Heart left ventricle (tissue), 16 donors: ENCODE measurements at regions not wholly inside any gene's neighbourhood (a gene's known extent, or its start where the extent isn't known, plus 50 kb on each side); places are given as distances from the start of the nearest gene placed in this dataset.

Source experiments
- ATAC-seq, 4 donors: fragments of 200-7000 bp; cut with Tn5 transposase; one replicate each; pipeline ENCODE4 v1.9.1; 2020 to 2022; ENCODE audit warnings: moderate library complexity in 4 of 4, mild to moderate bottlenecking in 3 of 4, moderate number of reproducible peaks in 1 of 4
- DNase-seq, 5 donors: peaks; one replicate each; pipeline ENCODE4 v3.0.0-alpha.2; 2020
- H3K27ac ChIP-seq, 12 donors: fragments of 200-600 bp; sonication (generic) in 4 of 12; one replicate each; pipeline versions ENCODE4 v1.5.0 to v1.8.0; 2016 to 2022; ENCODE audit warnings: mild to moderate bottlenecking in 2 of 12
- H3K27me3 ChIP-seq, 9 donors: fragments of 200-600 bp; sonication (generic) in 2 of 9; one replicate each; pipeline versions ENCODE4 v1.5.1 to v1.8.0; 2016 to 2022; ENCODE audit warnings: mild to moderate bottlenecking in 3 of 9
- H3K36me3 ChIP-seq, 9 donors: fragments of 200-600 bp; sonication (generic) in 2 of 9; one replicate each; pipeline versions ENCODE4 v1.5.0 to v1.8.0; 2018 to 2022; ENCODE audit warnings: mild to moderate bottlenecking in 2 of 9
- H3K4me1 ChIP-seq, 12 donors: fragments of 200-600 bp; sonication (generic) in 4 of 12; one replicate each; pipeline versions ENCODE4 v1.5.0 to v1.8.0; 2016 to 2022; ENCODE audit warnings: mild to moderate bottlenecking in 3 of 12
- H3K4me3 ChIP-seq, 12 donors: fragments of 200-600 bp; sonication (generic) in 4 of 12; one replicate each; pipeline versions ENCODE4 v1.5.0 to v1.8.0; 2017 to 2022; ENCODE audit warnings: mild to moderate bottlenecking in 9 of 12, moderate library complexity in 4 of 12
- H3K9me3 ChIP-seq, 12 donors: fragments of 200-600 bp; sonication (generic) in 4 of 12; one replicate each; pipeline versions ENCODE4 v1.5.0 to v1.8.0; 2016 to 2022; ENCODE audit warnings: mild to moderate bottlenecking in 1 of 12
- POLR2A ChIP-seq, 2 donors: fragments of 450-650 bp; IDR thresholded peaks; one replicate each; pipeline ENCODE4 v1.6.1; 2017; ENCODE audit warnings: antibody characterized with exemption in 2 of 2, mild to moderate bottlenecking in 2 of 2, moderate library complexity in 2 of 2
- WGBS, 4 donors: extraction: QIAGEN DNeasy Blood & Tissue Kit in 2 of 4; methylation state at CpG; one replicate each; pipeline versions ENCODE4 v1.1.5 to v1.1.7; 2013 to 2018; 5-methylcytosine and 5-hydroxymethylcytosine counted together
- intact Hi-C, 10 donors: fragments of 100-400 bp; cut with DNase I; formaldehyde crosslinking; loops; one replicate each; pipeline versions ENCODE4 v1.11.1 to v1.14.2; 2022
- TF ChIP-seq, protein P1 (sequence below), 12 donors: fragments of 200-600 bp; sonication (generic) in 4 of 12; IDR thresholded peaks; one replicate each; pipeline versions ENCODE4 v1.5.0 to v1.8.0; 2018 to 2022; ENCODE audit warnings: antibody characterized with exemption in 12 of 12, mild to moderate bottlenecking in 5 of 12
- donor health status: ischemic (EF 13 %, LVEDD 7.1; RV severe dilation, severe dysfunction).
- donor health status: healthy with polysubstance abuse.
- donor health status: DM: no; HTN: yes; CAD: no.
- donor health status: DM: no; HTN: no; CAD: no.
- donor health status: ischemic (EF 25% LVEDD 6.9; RV normal size, moderate dysfunction).
- donor health status: ischemic (EF 25% LVEDD 5.7; RV mildly dilated, moderate dysfunction).
- donor health status: healthy.
- donor health status: DM: yes; HTN: yes; CAD: no.
- donor health status: ischemic (EF 35%, LVEDD 5.7; RV mildly dilated, moderate dysfunction).
- donor health status: nonischemic (EF 11% LVEDD 7.7; RV severe dilation, severe dysfunction).
- donor health status: DM: yes; HTN: yes; CAD: no.
- donor health status: PGD.
- donor health status: ischemic (EF 29% LVEDD 5.4; RV normal size, mild dysfunction).
- donor health status: nonischemic (EF 23%, LVEDD 6.1; RV moderate dilation, normal function).

DNA sequence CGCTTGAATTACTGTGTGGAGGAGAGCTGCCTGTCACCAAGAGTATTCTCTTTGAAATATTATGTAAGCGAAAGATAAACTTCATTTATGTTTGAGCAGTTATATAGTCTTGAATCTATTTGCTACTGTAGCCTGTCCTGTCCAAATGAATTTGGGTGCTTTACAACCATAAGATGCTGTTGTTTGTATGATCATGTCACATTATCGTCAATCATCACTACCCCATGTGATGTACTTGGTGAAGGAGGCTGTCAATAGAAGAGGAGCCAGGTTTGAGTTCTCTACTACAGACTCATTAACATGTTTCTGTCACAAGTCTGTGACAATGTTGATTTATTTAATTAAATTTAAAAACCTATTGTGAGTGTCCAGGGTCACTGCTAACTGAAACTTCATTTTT, 403.3 kb upstream of the MEF2C start:
- Histone ChIP-seq H3K27me3 (no peaks in the 10 kb centered on the region), H3K27ac (no peak overlapping the region), H3K4me3 (no peak overlapping the region), H3K4me1 (no peaks in the 10 kb centered on the region), H3K9me3 (no peaks in the 10 kb centered on the region), H3K36me3 (no peaks in the 10 kb centered on the region)
- ATAC-seq (no peak), DNase-seq (no peak)
- 93 to 98% (median 95%) methylated on average over 3 of the region's 3 CpGs for WGBS, 4 donors
- TF ChIP-seq POLR2A (IDR thresholded peaks at IDR 0.05): no peak
- TF ChIP-seq, protein P1, sequence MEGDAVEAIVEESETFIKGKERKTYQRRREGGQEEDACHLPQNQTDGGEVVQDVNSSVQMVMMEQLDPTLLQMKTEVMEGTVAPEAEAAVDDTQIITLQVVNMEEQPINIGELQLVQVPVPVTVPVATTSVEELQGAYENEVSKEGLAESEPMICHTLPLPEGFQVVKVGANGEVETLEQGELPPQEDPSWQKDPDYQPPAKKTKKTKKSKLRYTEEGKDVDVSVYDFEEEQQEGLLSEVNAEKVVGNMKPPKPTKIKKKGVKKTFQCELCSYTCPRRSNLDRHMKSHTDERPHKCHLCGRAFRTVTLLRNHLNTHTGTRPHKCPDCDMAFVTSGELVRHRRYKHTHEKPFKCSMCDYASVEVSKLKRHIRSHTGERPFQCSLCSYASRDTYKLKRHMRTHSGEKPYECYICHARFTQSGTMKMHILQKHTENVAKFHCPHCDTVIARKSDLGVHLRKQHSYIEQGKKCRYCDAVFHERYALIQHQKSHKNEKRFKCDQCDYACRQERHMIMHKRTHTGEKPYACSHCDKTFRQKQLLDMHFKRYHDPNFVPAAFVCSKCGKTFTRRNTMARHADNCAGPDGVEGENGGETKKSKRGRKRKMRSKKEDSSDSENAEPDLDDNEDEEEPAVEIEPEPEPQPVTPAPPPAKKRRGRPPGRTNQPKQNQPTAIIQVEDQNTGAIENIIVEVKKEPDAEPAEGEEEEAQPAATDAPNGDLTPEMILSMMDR (IDR thresholded peaks at IDR 0.05): no peak
- intact Hi-C loops: no loop called here

DNA sequence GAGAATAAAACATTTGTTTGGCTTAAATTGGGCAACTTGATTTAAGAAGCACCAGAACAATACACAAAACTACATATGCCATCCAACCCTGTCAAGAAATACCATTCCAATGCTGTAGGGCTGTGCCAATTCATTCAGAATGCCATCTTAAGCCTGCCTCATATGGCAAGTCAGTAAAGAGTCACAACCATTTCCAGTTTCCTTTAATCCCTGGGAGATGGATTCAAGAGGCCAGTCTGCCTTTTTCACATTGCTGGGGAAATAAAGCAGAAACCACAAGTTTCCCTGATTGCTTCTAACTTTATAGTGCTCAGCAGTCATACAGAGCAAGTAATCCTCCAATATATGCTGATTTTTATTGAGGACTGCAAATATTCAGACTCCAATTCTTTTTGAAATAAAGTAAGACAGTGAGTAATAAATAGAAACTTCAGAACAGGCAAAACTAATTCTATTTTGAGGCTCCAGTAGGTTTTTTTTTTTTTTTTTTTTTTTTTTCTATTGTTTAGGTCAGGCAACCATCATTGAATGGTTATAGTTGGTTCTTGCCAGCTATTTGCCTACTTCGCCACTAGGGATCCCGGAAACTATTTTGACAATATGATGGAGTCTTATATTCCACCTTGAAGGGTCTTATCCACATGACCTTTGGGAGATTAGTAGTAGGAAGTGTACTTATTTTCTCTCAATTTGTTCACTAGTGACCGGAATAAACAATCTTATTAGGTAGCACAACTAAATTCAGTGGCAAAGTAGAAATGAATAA, 400.9 kb upstream of the MEF2C start:
- DNase-seq: no peak
- intact Hi-C loops: no loop called here
- Histone ChIP-seq H3K4me1 (no peaks in the 10 kb centered on the region), H3K27ac (no peak overlapping the region), H3K27me3 (no peaks in the 10 kb centered on the region), H3K4me3 (no peak overlapping the region), H3K36me3 (no peaks in the 10 kb centered on the region), H3K9me3 (no peaks in the 10 kb centered on the region)
- no peak for TF ChIP-seq POLR2A (IDR thresholded peaks at IDR 0.05)
- TF ChIP-seq, protein P1 (IDR thresholded peaks at IDR 0.05): no peak
- WGBS, 4 donors: 91 to 94% (median 93%) methylated on average over 3 of the region's 3 CpGs
- no peak for ATAC-seq

DNA sequence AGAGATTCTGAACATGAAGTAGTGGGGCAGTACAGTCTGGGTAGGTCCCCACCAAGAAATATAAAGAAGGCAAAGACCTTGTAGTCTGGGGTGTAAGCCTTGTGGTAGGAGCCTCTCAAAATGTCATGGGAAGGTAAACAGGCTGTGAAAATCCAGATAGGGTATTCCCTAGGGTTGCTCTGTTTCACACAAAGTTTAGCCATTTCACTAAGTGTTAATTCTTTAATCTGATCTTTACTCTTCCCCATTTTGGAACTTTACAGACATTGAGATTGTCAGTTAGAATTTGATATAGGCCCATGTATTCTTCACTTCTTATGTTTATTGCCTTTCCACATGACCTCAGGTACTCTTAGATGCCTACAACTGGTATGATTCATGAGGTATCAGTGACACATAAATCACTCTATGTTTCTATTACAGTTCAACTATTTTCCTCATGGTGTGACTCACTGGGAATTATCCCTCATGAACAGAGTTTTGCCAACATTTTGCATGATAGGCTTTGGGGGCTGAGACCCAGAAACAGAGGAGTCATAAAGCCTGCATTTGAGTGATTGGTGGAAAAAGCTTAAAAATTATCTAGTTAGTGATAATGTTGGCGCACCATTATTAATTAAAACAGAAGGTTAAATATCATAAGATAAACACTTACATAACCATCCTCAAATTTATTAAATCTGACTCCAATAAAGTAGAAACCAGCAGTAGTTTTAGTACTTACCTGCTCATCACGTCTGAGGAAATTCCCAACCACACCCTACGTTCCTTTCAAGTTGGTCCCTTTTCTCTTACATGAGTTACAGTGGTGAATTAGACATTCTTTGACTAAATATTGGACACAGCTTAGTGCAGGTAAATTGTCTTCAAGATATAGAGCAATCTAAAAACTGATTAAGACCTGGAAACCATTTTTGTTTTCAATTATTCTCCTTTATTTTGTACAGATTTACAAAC, 399.8 kb upstream of the MEF2C start:
- ATAC-seq: no peak
- no peak for DNase-seq
- TF ChIP-seq, protein P1 (IDR thresholded peaks at IDR 0.05): no peak
- no peak for TF ChIP-seq POLR2A (IDR thresholded peaks at IDR 0.05)
- Histone ChIP-seq H3K9me3 (no peaks in the 10 kb centered on the region), H3K36me3 (no peaks in the 10 kb centered on the region), H3K4me1 (no peaks in the 10 kb centered on the region), H3K4me3 (no peak overlapping the region), H3K27ac (no peak overlapping the region), H3K27me3 (no peaks in the 10 kb centered on the region)
- intact Hi-C loops: no loop called here
- 94 to 96% (median 95%) methylated on average over 3 of the region's 3 CpGs for WGBS, 4 donors
